Neural cell (in vitro differentiated cells): ENCODE measurements at regions not wholly inside any gene's neighbourhood (a gene's known extent, or its start where the extent isn't known, plus 50 kb on each side); places are given as distances from the start of the nearest gene placed in this dataset.

Source experiments
- EZH2 ChIP-seq: fragments of 200-600, 300-800 bp; shearing (Covaris generic), sonication (generic); IDR thresholded peaks from 2 replicates; pipeline ENCODE4 v1.6.1; 2014; ENCODE audit warnings: antibody characterized with exemption, low read length, borderline replicate concordance, mild to moderate bottlenecking; ENCODE audit not compliant: insufficient read depth, poor library complexity, severe bottlenecking
- MXI1 ChIP-seq: fragments of 450-650 bp; conservative IDR thresholded peaks from 2 replicates; pipeline ENCODE4 v1.6.1; 2014; ENCODE audit warnings: antibody characterized with exemption, mild to moderate bottlenecking; ENCODE audit not compliant: poor library complexity, severe bottlenecking
- POLR2AphosphoS5 ChIP-seq: IDR thresholded peaks from 2 replicates; pipeline ENCODE4 v1.6.1; 2012
- SMC3 ChIP-seq: fragments of 450-650 bp; conservative IDR thresholded peaks from 2 replicates; pipeline ENCODE4 v1.6.1; 2014; ENCODE audit warnings: antibody characterized with exemption, mild to moderate bottlenecking, moderate library complexity; ENCODE audit not compliant: poor library complexity
- TF ChIP-seq, protein P1 (sequence below): fragments of 450-650 bp; IDR thresholded peaks from 2 replicates; pipeline ENCODE4 v1.5.1; 2014; ENCODE audit warnings: antibody characterized with exemption, mild to moderate bottlenecking, moderate library complexity; ENCODE audit not compliant: poor library complexity, severe bottlenecking

DNA sequence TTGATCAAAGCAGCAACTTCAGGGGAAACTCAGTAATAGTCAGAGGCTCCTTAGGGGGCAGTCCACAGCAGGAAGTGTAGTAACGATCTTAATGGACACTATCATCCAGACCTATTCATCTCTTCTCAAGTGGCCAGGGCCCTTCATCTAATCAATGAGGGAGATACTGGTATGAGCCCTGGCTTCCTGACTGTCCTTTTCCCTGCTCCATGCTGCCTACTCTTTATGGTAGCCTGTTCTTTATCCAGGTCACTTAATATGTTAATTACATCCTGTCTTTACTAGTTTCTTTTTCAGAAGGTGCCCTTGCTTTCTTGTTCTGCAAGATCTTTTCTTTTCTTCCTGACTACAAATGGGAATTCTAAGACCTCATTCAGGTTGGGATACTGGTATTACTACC lies 197.1 kb downstream of the CAVIN4 start:
- TF ChIP-seq, protein P1, sequence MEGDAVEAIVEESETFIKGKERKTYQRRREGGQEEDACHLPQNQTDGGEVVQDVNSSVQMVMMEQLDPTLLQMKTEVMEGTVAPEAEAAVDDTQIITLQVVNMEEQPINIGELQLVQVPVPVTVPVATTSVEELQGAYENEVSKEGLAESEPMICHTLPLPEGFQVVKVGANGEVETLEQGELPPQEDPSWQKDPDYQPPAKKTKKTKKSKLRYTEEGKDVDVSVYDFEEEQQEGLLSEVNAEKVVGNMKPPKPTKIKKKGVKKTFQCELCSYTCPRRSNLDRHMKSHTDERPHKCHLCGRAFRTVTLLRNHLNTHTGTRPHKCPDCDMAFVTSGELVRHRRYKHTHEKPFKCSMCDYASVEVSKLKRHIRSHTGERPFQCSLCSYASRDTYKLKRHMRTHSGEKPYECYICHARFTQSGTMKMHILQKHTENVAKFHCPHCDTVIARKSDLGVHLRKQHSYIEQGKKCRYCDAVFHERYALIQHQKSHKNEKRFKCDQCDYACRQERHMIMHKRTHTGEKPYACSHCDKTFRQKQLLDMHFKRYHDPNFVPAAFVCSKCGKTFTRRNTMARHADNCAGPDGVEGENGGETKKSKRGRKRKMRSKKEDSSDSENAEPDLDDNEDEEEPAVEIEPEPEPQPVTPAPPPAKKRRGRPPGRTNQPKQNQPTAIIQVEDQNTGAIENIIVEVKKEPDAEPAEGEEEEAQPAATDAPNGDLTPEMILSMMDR: no peak
- TF ChIP-seq POLR2AphosphoS5: no peak
- no peak for TF ChIP-seq EZH2
- TF ChIP-seq MXI1: no peak
- no peak for TF ChIP-seq SMC3
